ENCODE measurements at regions not wholly inside any gene's neighbourhood (a gene's known extent, or its start where the extent isn't known, plus 50 kb on each side); places are given as distances from the start of the nearest gene placed in this dataset.

GRCh38 chr12:111180426-111181142 is 188.3 kb downstream of the PHETA1 start:
- DNase-seq (ENCODE audit: low read depth in 1 of 2, low spot score in 1 of 2), result no peak

GRCh38 chr12:111178181-111179081 is 190.5 kb downstream of the PHETA1 start:
- DNase-seq (ENCODE audit: low read depth in 1 of 2, low spot score in 1 of 2), result no peak

DNA sequence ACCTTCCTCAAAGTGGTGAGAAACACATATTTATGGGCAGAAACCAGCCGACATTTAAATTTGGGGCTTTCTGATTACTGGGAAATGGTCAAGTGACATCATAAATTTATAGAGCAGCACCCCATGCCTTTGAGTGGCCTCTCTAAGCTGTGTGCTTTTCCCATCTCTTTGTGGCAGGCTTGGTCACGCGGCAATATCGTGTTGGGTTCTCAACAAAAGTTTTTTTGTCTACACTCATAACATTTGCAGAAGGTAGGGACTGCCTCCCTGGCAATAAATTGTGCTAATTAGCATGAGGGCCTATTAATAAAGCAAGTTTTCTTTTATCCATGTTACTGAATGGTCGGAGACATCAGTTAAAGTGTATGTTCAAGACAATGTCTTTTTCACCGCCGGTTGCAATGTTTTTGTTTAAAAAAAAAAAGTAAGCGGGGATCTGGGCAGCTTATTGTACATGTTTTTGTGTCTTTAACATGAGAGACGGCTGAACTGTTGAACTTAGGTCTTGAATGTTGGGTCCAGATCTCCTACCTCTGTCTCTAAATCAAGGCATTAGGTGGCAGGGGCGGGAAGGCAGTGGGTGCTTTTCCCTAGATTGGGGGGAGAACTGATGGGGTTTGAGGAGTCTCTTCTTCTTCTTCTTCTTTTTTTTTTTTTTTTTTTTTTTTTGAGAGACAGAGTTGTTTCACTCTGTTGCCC is 193.3 kb downstream of the PHETA1 start:
- no peak for DNase-seq (ENCODE audit: low read depth in 1 of 2, low spot score in 1 of 2)

- DNase-seq (ENCODE audit: low read depth in 1 of 2, low spot score in 1 of 2), result no peak
Measured at GRCh38 chr12:111174961-111175345, 193.9 kb downstream of the PHETA1 start.

- DNase-seq (ENCODE audit: low read depth in 1 of 2, low spot score in 1 of 2), result no peak
Measured at GRCh38 chr12:111174251-111174960, 194.5 kb downstream of the PHETA1 start.

DNA sequence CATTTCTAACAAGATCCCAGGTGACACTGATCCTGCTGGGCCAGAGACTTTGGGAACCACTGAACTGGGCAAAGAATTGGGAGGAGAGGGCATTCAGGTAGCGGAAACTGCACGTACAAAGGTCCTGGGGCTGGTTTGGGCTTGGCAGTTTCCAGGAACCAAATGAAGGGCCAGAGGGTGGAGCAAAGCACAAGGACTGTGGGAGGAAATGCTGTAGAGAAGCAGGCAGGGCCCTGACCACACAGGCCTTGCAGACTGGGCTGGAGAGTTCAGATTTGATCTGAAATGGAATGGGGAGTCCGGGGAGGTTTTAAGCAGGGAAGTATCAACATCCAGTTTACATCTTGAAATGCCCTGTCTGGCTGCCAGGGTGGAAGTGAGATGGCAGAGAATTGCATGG is 195.1 kb downstream of the PHETA1 start:
- DNase-seq (ENCODE audit: low read depth in 1 of 2, low spot score in 1 of 2), result no peak

- no peak for DNase-seq (ENCODE audit: low read depth in 1 of 2, low spot score in 1 of 2)
Measured at GRCh38 chr12:111173391-111173790, 195.5 kb downstream of the PHETA1 start.

- DNase-seq (ENCODE audit: low read depth in 1 of 2, low spot score in 1 of 2), result no peak
Measured at GRCh38 chr12:111172786-111173185, 196.1 kb downstream of the PHETA1 start.

- DNase-seq (ENCODE audit: low read depth in 1 of 2, low spot score in 1 of 2), result no peak
Measured at GRCh38 chr12:111171832-111172231, 197.1 kb downstream of the PHETA1 start.

- no peak for DNase-seq (ENCODE audit: low read depth in 1 of 2, low spot score in 1 of 2)
Measured at GRCh38 chr12:111171345-111171744, 197.6 kb downstream of the PHETA1 start.

DNA sequence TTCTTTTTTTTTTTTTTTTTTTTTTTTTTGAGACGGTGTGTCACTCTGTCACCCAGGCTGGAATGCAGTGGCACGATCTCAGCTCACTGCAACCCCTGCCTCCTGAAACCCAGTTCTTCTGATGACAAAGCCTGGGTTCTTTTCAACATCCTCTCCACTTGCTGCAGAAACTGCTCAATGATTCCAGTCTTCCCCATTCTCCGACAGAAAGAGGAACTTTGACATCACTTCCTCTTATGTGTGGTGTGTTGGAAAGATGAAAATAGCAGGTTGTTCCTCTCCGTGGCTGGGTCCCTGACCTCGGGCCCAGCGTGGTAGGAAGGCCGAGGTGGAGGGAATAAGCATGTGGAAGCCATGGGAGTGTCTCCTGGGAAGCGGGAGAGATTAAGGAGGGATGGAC is 198.4 kb downstream of the PHETA1 start:
- no peak for DNase-seq (ENCODE audit: low read depth in 1 of 2, low spot score in 1 of 2)

- no peak for DNase-seq (ENCODE audit: low read depth in 1 of 2, low spot score in 1 of 2)
Measured at GRCh38 chr12:111169456-111169855, 199.4 kb downstream of the PHETA1 start.

DNA sequence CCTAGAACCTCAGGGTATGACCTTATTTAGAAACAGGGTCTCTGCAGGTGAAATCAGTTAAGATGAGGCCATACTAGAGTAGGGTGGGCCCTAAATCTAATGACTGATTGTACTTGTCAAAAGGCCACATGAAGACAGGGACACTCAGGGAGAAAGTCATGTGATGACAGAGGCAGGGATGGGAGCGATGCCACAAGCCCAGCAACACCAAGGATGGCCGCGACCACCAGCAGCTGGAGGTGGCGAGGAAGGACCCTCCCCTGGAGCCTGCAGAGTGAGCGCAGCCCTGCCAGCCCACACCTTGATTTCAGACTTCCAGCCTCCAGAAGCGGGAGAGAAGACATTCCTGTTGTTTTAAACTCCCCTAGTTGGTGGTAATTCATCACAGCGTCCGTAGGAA is 199.9 kb downstream of the PHETA1 start:
- DNase-seq (ENCODE audit: low read depth in 1 of 2, low spot score in 1 of 2), result no peak

DNA sequence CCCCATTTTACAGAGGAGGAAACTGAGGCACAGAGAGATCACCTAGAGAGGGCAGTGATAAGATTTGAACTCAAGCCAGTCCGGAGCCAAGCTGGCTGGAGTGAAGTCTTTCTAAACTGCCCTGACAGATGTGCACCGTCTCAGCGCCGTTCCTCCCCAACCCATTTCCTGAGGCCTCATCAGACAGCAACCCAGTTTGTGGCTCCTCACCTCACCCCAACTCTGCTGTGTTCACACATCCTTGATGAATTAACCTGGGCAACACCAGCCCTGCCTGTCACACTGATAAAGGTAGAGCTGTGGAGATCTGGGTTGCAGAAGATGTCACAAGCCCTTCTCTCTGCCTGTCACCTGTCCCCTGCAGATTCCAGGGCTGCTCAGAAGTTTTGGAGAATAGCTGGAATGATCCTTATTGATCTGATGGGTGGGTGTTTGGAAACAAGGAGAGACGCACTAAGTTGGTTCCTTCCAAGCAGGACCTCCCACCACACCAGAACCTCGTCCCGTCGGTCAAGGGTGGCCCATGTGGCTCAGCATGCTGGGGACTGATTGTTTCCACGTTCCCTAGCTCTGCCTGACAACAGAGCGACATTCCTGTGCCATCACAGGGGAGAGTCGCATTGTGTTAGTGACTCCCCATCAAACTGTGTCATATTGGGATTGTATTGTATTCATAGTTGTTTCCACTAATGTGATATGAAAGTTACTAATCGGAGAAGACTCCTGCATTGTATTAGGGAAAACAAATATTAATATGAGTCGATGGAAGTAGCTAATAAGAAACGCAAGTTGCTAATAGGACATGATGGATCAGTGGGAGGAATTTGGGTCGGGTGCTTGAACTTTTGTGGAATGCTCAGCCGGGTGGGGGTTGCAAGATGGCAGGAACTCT is 200.6 kb downstream of the PHETA1 start:
- no peak for DNase-seq (ENCODE audit: low read depth in 1 of 2, low spot score in 1 of 2)

DNA sequence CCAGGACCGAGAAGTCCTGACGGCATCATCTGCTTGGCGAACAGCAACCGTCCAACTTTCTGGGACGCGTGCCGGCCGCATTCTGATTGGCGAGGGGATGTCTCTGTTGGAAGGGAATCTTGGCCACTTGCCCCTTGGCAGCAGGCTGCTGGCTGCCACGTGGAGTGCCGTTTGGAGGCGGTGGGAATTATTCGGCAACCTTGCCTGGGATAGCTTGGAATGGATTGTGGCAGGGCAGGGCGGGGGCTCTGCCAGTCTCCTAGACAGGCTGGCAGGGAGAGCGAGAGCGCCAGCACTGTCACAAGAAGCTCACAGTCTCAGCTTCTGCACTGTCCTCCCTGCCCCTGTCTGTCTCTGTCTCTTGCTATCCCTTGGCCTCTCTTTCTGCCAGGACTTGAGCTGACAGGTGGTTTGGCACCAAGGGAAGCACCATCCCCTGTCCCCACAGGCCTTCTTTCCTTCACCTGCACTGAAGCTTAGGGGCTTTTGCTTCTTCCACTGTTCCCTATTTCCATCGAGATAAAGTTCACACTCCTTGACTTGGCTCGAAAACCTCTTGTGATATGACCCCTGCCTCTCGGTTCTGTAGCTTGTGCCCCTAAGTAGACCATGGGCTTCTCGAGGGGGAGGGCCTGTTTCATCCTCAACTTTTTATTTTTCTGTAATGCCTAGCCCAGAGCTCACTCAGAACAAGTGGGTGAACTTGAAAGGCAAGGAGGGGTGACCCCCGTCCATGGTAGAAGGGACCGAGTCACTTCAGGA is 201.9 kb downstream of the PHETA1 start:
- DNase-seq (ENCODE audit: low read depth in 1 of 2, low spot score in 1 of 2), result no peak

GRCh38 chr12:111164833-111165525 is 203.9 kb downstream of the PHETA1 start:
- DNase-seq (ENCODE audit: low read depth in 1 of 2, low spot score in 1 of 2), result no peak

DNA sequence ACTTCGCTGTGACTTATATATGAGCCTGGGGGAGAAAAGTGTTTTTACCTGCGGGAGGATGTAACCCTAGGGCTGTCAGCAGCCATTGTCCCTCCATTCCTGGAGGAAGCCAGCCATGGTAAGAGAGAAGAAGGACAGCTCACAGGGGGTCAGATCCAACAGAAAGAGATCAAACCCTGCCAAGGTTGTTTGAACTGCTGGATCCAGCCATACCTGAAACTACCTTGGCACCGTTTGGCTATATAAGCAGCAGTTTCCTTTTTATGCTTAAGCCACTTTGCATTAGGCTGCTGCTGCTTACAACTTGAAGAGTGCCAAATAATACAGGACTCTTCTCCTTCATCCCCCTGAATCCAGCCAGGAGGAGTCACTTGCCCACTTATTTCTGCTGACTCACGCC is 205.5 kb downstream of the PHETA1 start:
- no peak for DNase-seq (ENCODE audit: low read depth in 1 of 2, low spot score in 1 of 2)

GRCh38 chr12:111161898-111162297 is 207.0 kb downstream of the PHETA1 start:
- no peak for DNase-seq (ENCODE audit: low read depth in 1 of 2, low spot score in 1 of 2)
